Left colon (tissue), 2 donors: ENCODE measurements at regions not wholly inside any gene's neighbourhood (a gene's known extent, or its start where the extent isn't known, plus 50 kb on each side); places are given as distances from the start of the nearest gene placed in this dataset.

ENCODE experiments used
- ATAC-seq: fragments of 200-7000 bp; cut with Tn5 transposase; one replicate; pipeline ENCODE4 v1.9.1; 2020; ENCODE audit warnings: mild to moderate bottlenecking, moderate library complexity
- DNase-seq, 2 donors: peaks; one replicate each; pipeline ENCODE4 v3.0.0-alpha.2; 2020
- intact Hi-C, 2 donors: fragments of 100-400 bp; cut with DNase I in 1 of 2; cut with micrococcal nuclease in 1 of 2; formaldehyde crosslinking; loops; one replicate each; pipeline versions ENCODE4 v1.11.2 to v1.14.0; 2022; cut with DNase I, micrococcal nuclease
- donor health status: DM: no; HTN: no; CAD: no.
- donor health status: DM: yes; HTN: yes; CAD: no.

- intact Hi-C loops: no loop called here
- DNase-seq (peak; percentile 51 to 65), ATAC-seq (peak; percentile 99)
Measured at GRCh38 chr2:122736279-122736678, 980.8 kb downstream of the TSN start.

GRCh38 chr2:122737429-122738077 is 982.1 kb downstream of the TSN start:
- ATAC-seq: no peak
- intact Hi-C loops: no loop called here

GRCh38 chr2:122739732-122740593 is 984.5 kb downstream of the TSN start:
- no peak for ATAC-seq
- DNase-seq: no peak
- intact Hi-C loops: no loop called here

More at GRCh38 chr2:122737429-122738077, 982.1 kb downstream of the TSN start:
- DNase-seq: no peak

GRCh38 chr2:122740594-122740948 is 985.1 kb downstream of the TSN start:
- ATAC-seq: no peak
- no peak for DNase-seq
- intact Hi-C loops: no loop called here

- ATAC-seq (no peak), DNase-seq (no peak)
- intact Hi-C loops: no loop called here
Measured at GRCh38 chr2:122741403-122741802, 986.0 kb downstream of the TSN start.

- no peak for DNase-seq
- no peak for ATAC-seq
- intact Hi-C loops: no loop called here
Measured at GRCh38 chr2:122743021-122743675, 987.7 kb downstream of the TSN start.

- ATAC-seq (no peak), DNase-seq (no peak)
- intact Hi-C loops: no loop called here
Measured at GRCh38 chr2:122745603-122746002, 990.2 kb downstream of the TSN start.

GRCh38 chr2:122747670-122748069 is 992.2 kb downstream of the TSN start:
- intact Hi-C loops: no loop called here
- DNase-seq: no peak
- no peak for ATAC-seq

GRCh38 chr2:122748552-122749011 is 993.1 kb downstream of the TSN start:
- intact Hi-C loops: no loop called here
- ATAC-seq (peak; percentile 31), DNase-seq (no peak)

GRCh38 chr2:122749405-122749804 is 994.0 kb downstream of the TSN start:
- intact Hi-C loops: no loop called here
- ATAC-seq (no peak), DNase-seq (no peak)

- intact Hi-C loops: no loop called here
- ATAC-seq (no peak), DNase-seq (no peak)
Measured at GRCh38 chr2:122750095-122750494, 994.6 kb downstream of the TSN start.

- DNase-seq (no peak), ATAC-seq (no peak)
- intact Hi-C loops: no loop called here
Measured at GRCh38 chr2:122750808-122751207, 995.4 kb downstream of the TSN start.

- no peak for ATAC-seq
- intact Hi-C loops: no loop called here
- no peak for DNase-seq
Measured at GRCh38 chr2:122753336-122753735, 997.9 kb downstream of the TSN start.

- no peak for DNase-seq
- intact Hi-C loops: no loop called here
- ATAC-seq: no peak
Measured at GRCh38 chr2:122754561-122754960, 999.1 kb downstream of the TSN start.

- no peak for DNase-seq
Measured at GRCh38 chr2:122755281-122755780, 999.9 kb downstream of the TSN start.

GRCh38 chr2:122758967-122759366 is 1003.5 kb downstream of the TSN start:
- ATAC-seq (no peak), DNase-seq (no peak)
- intact Hi-C loops: no loop called here

More at GRCh38 chr2:122755281-122755780, 999.9 kb downstream of the TSN start:
- no peak for ATAC-seq
- intact Hi-C loops: no loop called here

GRCh38 chr2:122764014-122764413 is 1008.6 kb downstream of the TSN start:
- ATAC-seq (no peak), DNase-seq (no peak)
- intact Hi-C loops: no loop called here

GRCh38 chr2:122780251-122780650 is 1024.8 kb downstream of the TSN start:
- ATAC-seq: no peak
- intact Hi-C loops: no loop called here
- no peak for DNase-seq

- ATAC-seq (no peak), DNase-seq (no peak)
- intact Hi-C loops: no loop called here
Measured at GRCh38 chr2:122794100-122794499, 1038.6 kb downstream of the TSN start.

- intact Hi-C loops: no loop called here
- DNase-seq: no peak
- ATAC-seq: peak; percentile 100
Measured at GRCh38 chr2:122795763-122796162, 1040.3 kb downstream of the TSN start.
